GM18520 (cell line): ENCODE measurements at regions not wholly inside any gene's neighbourhood (a gene's known extent, or its start where the extent isn't known, plus 50 kb on each side); places are given as distances from the start of the nearest gene placed in this dataset.

ENCODE experiments used
- ATAC-seq: cut with Tn5 transposase; IDR thresholded peaks from one replicate; pipeline ENCODE4 v1.9.1; 2021; ENCODE audit not compliant: unreplicated experiment

DNA sequence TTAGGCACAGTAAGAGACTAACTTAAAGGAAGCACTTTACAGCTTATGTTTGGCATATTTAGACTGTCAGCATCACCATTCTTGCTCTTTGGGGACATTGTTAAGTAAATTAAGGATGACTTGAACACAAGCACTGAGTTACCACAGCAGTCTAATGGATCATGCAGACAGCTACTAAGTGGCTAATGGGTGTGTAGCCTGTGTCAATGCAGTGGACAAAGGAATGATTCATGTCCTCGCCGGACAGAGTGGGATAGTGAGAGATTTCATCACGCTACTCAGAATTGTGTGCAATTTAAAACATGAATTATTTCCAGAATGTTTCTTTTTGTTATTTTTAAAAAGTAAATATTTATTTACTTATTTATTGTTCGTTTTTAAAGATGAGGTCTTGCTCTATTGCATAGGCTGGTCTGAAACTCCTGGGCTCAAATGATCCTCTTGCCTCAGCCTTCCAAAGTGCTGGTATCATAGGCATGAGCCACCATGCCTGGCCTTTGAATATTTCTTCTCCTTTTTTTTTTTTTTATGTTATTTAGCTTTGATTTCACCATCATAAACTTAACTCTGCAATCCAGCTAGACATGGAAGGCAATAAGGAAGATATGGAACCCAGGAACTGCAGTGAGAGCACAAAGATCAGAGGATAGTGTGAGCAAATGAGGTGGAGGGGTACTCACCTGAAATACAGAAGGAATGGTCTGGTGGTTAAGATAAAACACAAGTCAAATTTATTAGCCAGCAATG lies 53.0 kb upstream of the KLF4 start:
- ATAC-seq: no peak

- no peak for ATAC-seq
Measured at GRCh38 chr9:107541523-107541922, 52.0 kb upstream of the KLF4 start.

- ATAC-seq: no peak
Measured at GRCh38 chr9:107540164-107540561, 50.6 kb upstream of the KLF4 start.

DNA sequence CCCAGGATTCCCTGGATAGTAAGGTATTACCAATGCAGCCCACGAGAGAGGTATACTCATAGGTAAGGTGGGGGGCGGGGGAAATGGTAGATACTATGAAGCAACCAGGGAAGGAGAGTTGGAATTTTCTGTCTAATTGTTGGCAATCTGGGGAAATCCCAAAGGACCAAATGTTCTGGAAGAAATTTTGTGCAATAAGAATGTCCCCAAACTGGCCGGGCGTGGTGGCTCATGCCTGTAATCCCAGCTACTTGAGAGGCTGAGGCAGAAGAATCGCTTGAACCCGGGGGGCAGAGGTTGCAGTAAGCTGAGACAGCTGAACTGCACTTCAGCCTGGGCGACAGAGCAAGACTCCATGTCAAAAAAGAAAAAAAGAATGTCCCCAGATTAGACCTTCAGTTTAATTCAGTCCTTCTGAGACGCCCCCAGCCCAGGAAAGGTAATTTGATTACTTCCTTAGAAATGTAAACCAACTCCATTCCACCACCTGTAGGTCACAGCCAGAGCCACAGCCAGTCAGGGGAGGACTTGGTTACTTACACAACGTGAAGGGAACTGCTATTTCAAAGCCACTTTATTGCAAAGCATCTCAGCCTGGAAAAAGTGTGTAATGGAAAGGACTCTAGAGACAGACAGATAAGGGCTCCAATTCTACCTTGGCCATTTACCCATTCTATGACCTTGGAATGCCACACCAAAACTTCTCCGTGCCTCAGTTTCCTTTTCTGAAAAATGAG lies 50.0 kb upstream of the KLF4 start:
- no peak for ATAC-seq
